ENCODE measurements at regions not wholly inside any gene's neighbourhood (a gene's known extent, or its start where the extent isn't known, plus 50 kb on each side); places are given as distances from the start of the nearest gene placed in this dataset.

GRCh38 chr11:119941171-119941570 lies 196.7 kb downstream of the TRIM29 start:
- no peak for DNase-seq (ENCODE audit: low spot score)

GRCh38 chr11:119940401-119940976 lies 197.4 kb downstream of the TRIM29 start:
- DNase-seq (ENCODE audit: low spot score), result no peak

DNA sequence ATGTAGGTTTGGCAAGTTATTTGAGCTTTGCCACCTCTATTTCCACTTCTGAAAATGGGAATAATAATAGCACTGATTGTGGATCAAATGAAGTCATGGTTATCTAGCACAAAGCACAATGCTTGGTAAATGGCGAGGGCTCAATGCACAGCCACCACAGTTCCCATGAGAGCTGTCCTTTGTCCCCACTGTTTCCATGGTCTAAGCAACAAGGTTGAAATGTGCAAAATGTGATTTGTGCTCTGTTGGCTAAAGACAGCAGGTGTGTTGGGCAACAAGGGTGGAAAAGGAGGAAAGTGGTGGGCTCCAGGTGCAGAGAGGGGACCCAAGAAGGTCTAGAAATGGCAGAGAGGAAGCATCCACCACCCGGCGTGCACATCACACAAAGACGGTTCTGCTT lies 200.5 kb downstream of the TRIM29 start:
- no peak for DNase-seq (ENCODE audit: low spot score)

DNA sequence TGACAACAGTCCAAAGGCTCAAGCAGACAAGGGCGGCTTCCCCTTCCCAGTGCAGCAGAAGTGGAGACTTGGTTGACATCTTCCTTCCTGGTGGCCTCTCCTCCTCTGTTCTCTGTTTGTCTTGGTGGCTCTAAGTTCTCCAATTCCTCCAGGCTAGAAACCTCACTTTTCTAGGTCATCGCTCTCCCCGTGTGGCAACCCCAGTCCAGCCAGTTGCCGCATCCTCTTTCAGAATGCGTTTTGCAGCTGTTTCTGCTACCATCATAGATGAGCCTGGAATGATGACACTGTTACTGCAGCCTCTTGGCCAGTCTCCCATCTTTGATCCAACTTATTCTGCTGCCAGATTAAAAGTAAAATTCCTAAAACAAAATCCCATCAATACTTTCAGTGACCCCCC lies 201.5 kb downstream of the TRIM29 start:
- no peak for DNase-seq (ENCODE audit: low spot score)

DNA sequence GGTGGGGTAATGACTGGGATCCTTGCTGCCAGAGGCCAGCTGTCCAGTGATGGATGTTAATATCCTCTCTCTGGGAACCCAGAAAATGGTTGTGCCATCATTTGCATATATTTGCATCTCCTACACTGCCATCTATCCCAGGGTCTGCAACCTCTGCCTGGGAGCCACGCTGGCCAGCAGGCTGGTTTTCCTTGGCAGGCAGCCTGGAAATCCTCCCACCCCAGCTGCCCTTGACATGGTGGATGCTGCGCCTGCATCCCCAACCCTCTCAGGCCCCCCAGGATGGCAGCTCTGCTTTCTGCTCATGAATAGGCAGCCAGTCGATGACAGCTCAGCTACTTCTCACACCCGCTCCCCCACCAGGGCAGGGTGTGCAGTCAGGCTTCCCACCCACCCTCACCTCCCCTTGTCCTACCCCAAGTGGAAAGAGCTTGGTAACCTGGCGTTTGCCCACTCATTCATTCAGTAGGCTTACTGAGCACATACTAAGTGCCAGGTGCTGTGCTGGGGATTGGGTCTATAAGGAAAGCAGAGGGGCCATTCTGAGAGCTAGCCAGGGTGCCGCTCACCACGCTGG lies 202.5 kb downstream of the TRIM29 start:
- no peak for DNase-seq (ENCODE audit: low spot score)

DNA sequence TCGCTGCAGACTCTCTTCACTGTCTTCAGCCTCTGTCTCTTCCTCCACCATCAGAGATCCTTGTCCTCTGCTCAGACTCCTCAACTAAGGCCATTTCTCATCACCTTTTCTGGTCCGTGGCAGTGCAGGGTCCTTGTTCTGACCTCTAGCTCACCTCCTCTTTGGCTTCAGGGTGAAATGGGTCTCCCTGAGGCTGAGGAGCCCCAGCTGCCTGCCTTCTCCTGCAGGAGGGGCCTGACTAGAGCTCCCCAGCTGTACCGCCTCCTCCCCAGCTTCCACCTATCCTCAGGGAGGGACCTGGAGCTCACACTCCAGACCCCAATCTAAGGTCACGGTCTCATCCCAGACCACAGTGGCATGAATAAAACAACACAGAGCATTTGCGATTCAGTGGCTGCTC lies 203.0 kb downstream of the TRIM29 start:
- no peak for DNase-seq (ENCODE audit: low spot score)

DNA sequence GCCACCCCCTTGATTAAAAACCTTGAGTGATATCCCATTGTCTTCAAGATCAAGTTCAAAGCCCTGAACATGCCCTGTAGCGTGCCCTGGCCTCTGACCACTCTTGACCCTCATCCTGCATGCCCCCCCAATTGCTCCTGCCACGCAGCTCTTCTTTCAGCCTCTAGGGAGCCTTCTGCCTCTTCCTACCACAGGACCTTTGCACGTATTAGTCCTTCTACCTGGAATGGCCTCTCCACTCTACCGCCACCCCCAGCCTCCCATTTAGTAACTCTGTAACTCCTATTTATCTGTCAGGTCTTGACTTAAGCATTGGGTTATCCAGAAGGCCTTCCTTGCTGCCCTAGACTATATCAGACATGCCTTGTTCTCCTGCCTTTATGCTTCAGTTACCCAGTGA lies 203.6 kb downstream of the TRIM29 start:
- DNase-seq (ENCODE audit: low spot score), result no peak

- DNase-seq (ENCODE audit: low spot score), result no peak
Observed at GRCh38 chr11:119933584-119933983, 204.3 kb downstream of the TRIM29 start.

- no peak for DNase-seq (ENCODE audit: low spot score)
Observed at GRCh38 chr11:119932828-119933562, 204.0 kb upstream of the NECTIN1 start.

GRCh38 chr11:119928047-119928446 lies 199.0 kb upstream of the NECTIN1 start:
- no peak for DNase-seq (ENCODE audit: low spot score)

GRCh38 chr11:119924017-119924416 lies 195.0 kb upstream of the NECTIN1 start:
- no peak for DNase-seq (ENCODE audit: low spot score)

GRCh38 chr11:119921571-119921970 lies 192.6 kb upstream of the NECTIN1 start:
- DNase-seq (ENCODE audit: low spot score), result no peak

DNA sequence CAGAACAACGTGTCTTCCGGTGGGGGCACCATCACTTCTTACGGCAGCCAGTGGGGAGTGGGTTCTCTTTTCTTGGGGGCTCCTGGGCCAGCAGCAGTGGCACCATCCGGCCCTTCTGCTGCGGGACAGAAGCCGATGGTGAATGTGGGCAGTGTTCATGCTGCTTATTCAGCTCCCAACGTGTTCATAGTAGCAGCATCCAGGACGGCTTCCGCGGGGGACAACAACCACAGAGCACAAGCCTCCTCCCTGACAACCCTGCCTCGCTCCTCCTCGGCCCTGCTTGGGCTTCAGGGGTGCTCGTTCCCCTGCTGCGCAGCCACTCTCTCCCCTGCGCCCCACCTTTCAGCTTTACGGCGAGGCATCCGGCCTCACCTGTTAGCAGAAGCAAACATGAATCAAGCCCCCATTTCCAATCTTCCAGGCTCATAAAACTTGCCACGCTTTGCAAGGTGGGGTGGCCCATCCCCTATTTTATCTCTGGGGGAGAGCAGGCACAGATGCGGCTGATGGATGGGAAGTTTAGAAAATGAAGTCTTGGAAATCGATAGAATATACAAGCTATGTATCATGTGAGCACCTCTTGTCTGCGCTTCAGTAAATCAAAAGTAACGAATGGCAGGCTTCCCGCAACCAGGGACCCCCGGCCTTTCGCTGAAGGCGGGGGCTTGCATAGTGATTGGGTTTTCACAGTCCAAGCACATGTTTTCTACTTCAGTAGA lies 191.8 kb upstream of the NECTIN1 start:
- no peak for DNase-seq (ENCODE audit: low spot score)

DNA sequence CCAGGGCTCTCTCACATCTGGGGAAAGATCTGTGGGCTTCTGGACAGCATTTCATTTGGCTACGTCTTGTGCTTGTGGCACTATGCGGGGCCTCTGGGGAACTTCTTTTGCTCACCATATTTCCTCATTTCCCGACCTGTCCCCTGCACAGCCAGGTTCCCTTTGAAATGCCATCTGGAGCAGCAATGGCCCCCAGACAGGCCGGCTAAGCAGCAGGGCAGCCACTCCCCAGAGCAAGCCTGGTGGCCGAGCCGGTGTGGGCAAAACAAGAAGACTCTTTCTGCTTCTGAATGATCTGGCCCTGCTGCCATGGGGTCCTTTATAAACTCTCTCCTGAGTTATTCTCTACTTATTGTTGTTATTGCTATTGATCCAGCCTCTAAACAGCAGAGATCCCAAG lies 190.7 kb upstream of the NECTIN1 start:
- no peak for DNase-seq (ENCODE audit: low spot score)

DNA sequence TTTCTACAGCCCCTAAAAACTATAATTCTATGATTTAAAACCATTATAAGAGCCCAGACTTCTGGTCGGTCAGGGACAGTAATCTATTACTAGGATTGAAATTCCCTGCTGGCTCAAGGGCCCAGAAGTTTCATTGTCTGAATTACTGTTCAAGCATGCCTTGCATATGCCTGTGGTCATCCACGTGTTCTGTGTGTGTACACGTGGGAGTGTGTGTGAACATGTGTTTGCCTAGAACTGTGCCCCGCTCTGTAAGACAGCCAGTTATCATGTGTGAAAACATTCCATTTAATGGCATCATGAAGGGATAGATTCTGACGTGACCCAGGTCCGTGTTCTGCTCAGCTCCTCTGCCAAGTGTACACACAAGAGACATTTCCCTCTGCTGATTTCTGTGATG lies 189.3 kb upstream of the NECTIN1 start:
- DNase-seq (ENCODE audit: low spot score), result no peak

DNA sequence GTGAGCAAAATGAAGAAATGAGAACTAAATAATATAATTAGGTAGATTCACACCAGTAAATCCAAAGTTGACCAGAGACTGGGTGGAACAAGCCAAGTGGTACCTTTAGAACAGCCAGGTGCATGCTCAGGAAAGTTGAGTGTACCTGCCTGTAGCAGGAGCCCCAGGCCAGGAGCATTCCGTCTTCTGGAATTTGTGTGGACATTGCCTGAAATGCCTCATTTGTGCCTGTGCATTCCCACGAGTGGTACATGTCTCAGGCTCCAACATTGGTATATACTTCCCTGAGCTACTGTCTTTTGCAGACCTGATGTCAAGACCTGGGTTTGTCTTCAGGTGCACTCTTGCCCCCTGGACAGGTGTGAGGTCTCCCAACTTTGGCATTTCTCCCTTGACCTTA lies 187.6 kb upstream of the NECTIN1 start:
- no peak for DNase-seq (ENCODE audit: low spot score)

GRCh38 chr11:119912229-119912628 lies 183.2 kb upstream of the NECTIN1 start:
- DNase-seq (ENCODE audit: low spot score), result no peak

DNA sequence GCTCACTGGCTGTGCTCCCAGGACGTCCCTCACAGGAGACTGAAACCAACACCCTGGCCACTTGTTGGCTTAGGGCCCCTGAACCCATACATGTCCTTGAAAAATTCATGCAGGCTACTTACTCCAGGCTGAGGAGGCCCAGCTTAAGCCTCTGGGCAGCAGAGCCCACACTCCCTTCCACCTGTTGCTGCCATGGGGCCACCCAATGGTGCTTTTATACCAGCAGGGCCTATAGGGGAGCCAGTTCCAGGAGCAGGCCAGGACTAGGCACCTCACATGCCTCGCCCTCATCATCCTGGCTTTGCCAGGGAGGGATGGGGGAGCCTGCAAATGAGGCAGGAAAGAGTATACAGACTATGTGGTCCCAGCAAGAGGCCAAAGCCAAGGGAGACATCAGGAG lies 181.7 kb upstream of the NECTIN1 start:
- DNase-seq (ENCODE audit: low spot score), result no peak

- no peak for DNase-seq (ENCODE audit: low spot score)
Observed at GRCh38 chr11:119910051-119910450, 181.1 kb upstream of the NECTIN1 start.

GRCh38 chr11:119909495-119909894 lies 180.5 kb upstream of the NECTIN1 start:
- DNase-seq (ENCODE audit: low spot score), result no peak

- no peak for DNase-seq (ENCODE audit: low spot score)
Observed at GRCh38 chr11:119909077-119909476, 180.1 kb upstream of the NECTIN1 start.

GRCh38 chr11:119908573-119908904 lies 179.5 kb upstream of the NECTIN1 start:
- DNase-seq (ENCODE audit: low spot score), result no peak

Measured in mesenteric fat pad (tissue), 1 donor.